ENCODE measurements at regions not wholly inside any gene's neighbourhood (a gene's known extent, or its start where the extent isn't known, plus 50 kb on each side); places are given as distances from the start of the nearest gene placed in this dataset.
"Not testable (repeated sequence)": the region's sequence is repeated elsewhere in the genome, so short reads cannot be mapped to it uniquely, and the experiment has no call there.

GRCh38 chr3:181987736-181988135 is 276.0 kb downstream of the SOX2 start:
- no peak for DNase-seq (ENCODE audit: low read depth)

- DNase-seq (ENCODE audit: low read depth) = no peak
These were observed 287.1 kb downstream of the SOX2 start for GRCh38 chr3:181998828-181999227.

- no peak for DNase-seq (ENCODE audit: low read depth)
These were observed 287.6 kb downstream of the SOX2 start for GRCh38 chr3:181999314-181999713.

GRCh38 chr3:182000447-182000846 is 288.7 kb downstream of the SOX2 start:
- DNase-seq (ENCODE audit: low read depth) = no peak

GRCh38 chr3:182005219-182005618 is 293.5 kb downstream of the SOX2 start:
- no peak for DNase-seq (ENCODE audit: low read depth)

GRCh38 chr3:182005701-182006100 is 294.0 kb downstream of the SOX2 start:
- DNase-seq (ENCODE audit: low read depth) = no peak

GRCh38 chr3:182006431-182006830 is 294.7 kb downstream of the SOX2 start:
- DNase-seq (ENCODE audit: low read depth) = no peak

- DNase-seq (ENCODE audit: low read depth) = no peak
These were observed 295.7 kb downstream of the SOX2 start for GRCh38 chr3:182007441-182007840.

GRCh38 chr3:182018361-182018760 is 306.6 kb downstream of the SOX2 start:
- DNase-seq (ENCODE audit: low read depth) = no peak

- no peak for DNase-seq (ENCODE audit: low read depth)
These were observed 308.2 kb downstream of the SOX2 start for GRCh38 chr3:182019926-182020325.

- DNase-seq (ENCODE audit: low read depth) = no peak
These were observed 312.1 kb downstream of the SOX2 start for GRCh38 chr3:182023843-182024242.

- DNase-seq (ENCODE audit: low read depth) = no peak
These were observed 315.6 kb downstream of the SOX2 start for GRCh38 chr3:182027366-182027765.

- DNase-seq (ENCODE audit: low read depth) = no peak
These were observed 316.4 kb downstream of the SOX2 start for GRCh38 chr3:182028081-182028480.

- not testable (repeated sequence) for DNase-seq (ENCODE audit: low read depth)
These were observed 322.5 kb downstream of the SOX2 start for GRCh38 chr3:182034231-182034630.

GRCh38 chr3:182035324-182035723 is 323.6 kb downstream of the SOX2 start:
- no peak for DNase-seq (ENCODE audit: low read depth)

GRCh38 chr3:182036382-182036781 is 324.7 kb downstream of the SOX2 start:
- no peak for DNase-seq (ENCODE audit: low read depth)

GRCh38 chr3:182041668-182042291 is 330.1 kb downstream of the SOX2 start:
- DNase-seq (ENCODE audit: low read depth) = no peak

GRCh38 chr3:182045736-182046135 is 334.0 kb downstream of the SOX2 start:
- no peak for DNase-seq (ENCODE audit: low read depth)

- DNase-seq (ENCODE audit: low read depth) = no peak
These were observed 334.5 kb downstream of the SOX2 start for GRCh38 chr3:182046166-182046764.

GRCh38 chr3:182050932-182051331 is 339.2 kb downstream of the SOX2 start:
- no peak for DNase-seq (ENCODE audit: low read depth)

GRCh38 chr3:182052332-182052731 is 340.6 kb downstream of the SOX2 start:
- DNase-seq (ENCODE audit: low read depth) = no peak

GRCh38 chr3:182052757-182053156 is 341.0 kb downstream of the SOX2 start:
- DNase-seq (ENCODE audit: low read depth) = no peak

GRCh38 chr3:182058488-182058887 is 346.8 kb downstream of the SOX2 start:
- no peak for DNase-seq (ENCODE audit: low read depth)

GRCh38 chr3:182063742-182064141 is 352.0 kb downstream of the SOX2 start:
- no peak for DNase-seq (ENCODE audit: low read depth)
